ENCODE measurements at regions not wholly inside any gene's neighbourhood (a gene's known extent, or its start where the extent isn't known, plus 50 kb on each side); places are given as distances from the start of the nearest gene placed in this dataset.

GRCh38 chr9:28909526-28909925, 1336.2 kb upstream of the C9orf72 start:
- H3K4me1 ChIP-seq = no peaks in the 10 kb centered on the region
- no peak for TF ChIP-seq CTCF (IDR thresholded peaks at IDR 0.05; ENCODE audit: borderline replicate concordance)
- no peak for DNase-seq
- no peak overlapping the region for H3K27ac ChIP-seq (replicated peaks)
- intact Hi-C loops (cut with micrococcal nuclease) = no loop called here
- H3K4me3 ChIP-seq = no peak overlapping the region
- H3K27me3 ChIP-seq (ENCODE audit: low read depth) = no peaks in the 10 kb centered on the region
- no peaks in the 10 kb centered on the region for H3K36me3 ChIP-seq
- peaks cover 6% of the 10 kb centered on the region for H3K9me3 ChIP-seq (replicated peaks)

GRCh38 chr9:28912621-28913020, 1339.3 kb upstream of the C9orf72 start:
- no peaks in the 10 kb centered on the region for H3K9me3 ChIP-seq (replicated peaks)
- no peak for DNase-seq
- H3K27me3 ChIP-seq (ENCODE audit: low read depth) = no peaks in the 10 kb centered on the region
- no peaks in the 10 kb centered on the region for H3K36me3 ChIP-seq
- no peak for TF ChIP-seq CTCF (IDR thresholded peaks at IDR 0.05; ENCODE audit: borderline replicate concordance)
- H3K27ac ChIP-seq (replicated peaks) = no peak overlapping the region
- intact Hi-C loops (cut with micrococcal nuclease) = no loop called here
- no peaks in the 10 kb centered on the region for H3K4me1 ChIP-seq
- no peak overlapping the region for H3K4me3 ChIP-seq

- no peaks in the 10 kb centered on the region for H3K36me3 ChIP-seq
- intact Hi-C loops (cut with micrococcal nuclease) = no loop called here
- no peaks in the 10 kb centered on the region for H3K9me3 ChIP-seq (replicated peaks)
- DNase-seq = no peak
- H3K4me3 ChIP-seq = no peak overlapping the region
- no peak for TF ChIP-seq CTCF (IDR thresholded peaks at IDR 0.05; ENCODE audit: borderline replicate concordance)
- no peak overlapping the region for H3K27ac ChIP-seq (replicated peaks)
- no peaks in the 10 kb centered on the region for H3K27me3 ChIP-seq (ENCODE audit: low read depth)
- no peaks in the 10 kb centered on the region for H3K4me1 ChIP-seq
These were observed 1342.1 kb upstream of the C9orf72 start for GRCh38 chr9:28915202-28915930.

GRCh38 chr9:28916348-28916747, 1343.1 kb upstream of the C9orf72 start:
- no peaks in the 10 kb centered on the region for H3K9me3 ChIP-seq (replicated peaks)
- H3K4me3 ChIP-seq = no peak overlapping the region
- H3K4me1 ChIP-seq = no peaks in the 10 kb centered on the region
- H3K27me3 ChIP-seq (ENCODE audit: low read depth) = no peaks in the 10 kb centered on the region
- H3K27ac ChIP-seq (replicated peaks) = no peak overlapping the region
- no peak for TF ChIP-seq CTCF (IDR thresholded peaks at IDR 0.05; ENCODE audit: borderline replicate concordance)
- no peak for DNase-seq
- no peaks in the 10 kb centered on the region for H3K36me3 ChIP-seq
- intact Hi-C loops (cut with micrococcal nuclease) = no loop called here

- Histone ChIP-seq H3K4me1 (no peaks in the 10 kb centered on the region), H3K4me3 (no peak overlapping the region), H3K36me3 (no peaks in the 10 kb centered on the region), H3K27ac (replicated peaks) (no peak overlapping the region), H3K9me3 (replicated peaks) (no peaks in the 10 kb centered on the region), H3K27me3 (ENCODE audit: low read depth) (no peaks in the 10 kb centered on the region)
- TF ChIP-seq CTCF (IDR thresholded peaks at IDR 0.05; ENCODE audit: borderline replicate concordance) = no peak
- intact Hi-C loops (cut with micrococcal nuclease) = no loop called here
- no peak for DNase-seq
These were observed 1348.7 kb upstream of the C9orf72 start for GRCh38 chr9:28921857-28922500.

All from left ventricle myocardium inferior (tissue), 1 donor.